Mammary epithelial cell (primary cell): ENCODE measurements at regions not wholly inside any gene's neighbourhood (a gene's known extent, or its start where the extent isn't known, plus 50 kb on each side); places are given as distances from the start of the nearest gene placed in this dataset.

Source experiments
- CTCF ChIP-seq, 2 donors: IDR thresholded peaks in 1 of 2; conservative IDR thresholded peaks in 1 of 2; 2 replicates each; pipeline ENCODE4 v1.5.1; 2011 to 2012; ENCODE audit warnings: inconsistent platforms in 2 of 2, low read length in 2 of 2, mild to moderate bottlenecking in 2 of 2, control low read depth in 1 of 2, low read depth in 1 of 2; ENCODE audit not compliant: insufficient read depth in 1 of 2; ENCODE audit errors: extremely low read depth in 1 of 2
- EZH2 ChIP-seq: IDR thresholded peaks from 2 replicates; pipeline ENCODE4 v1.6.1; 2012; ENCODE audit warnings: low read length, inconsistent platforms, borderline replicate concordance

GRCh38 chr6:169915769-169916550, 164.5 kb downstream of the ERMARD start:
- no peak for TF ChIP-seq CTCF (conservative IDR thresholded peaks at IDR 0.05 in 1 of 2, IDR thresholded peaks at IDR 0.05 in 1 of 2; ENCODE audit: extremely low read depth in 1 of 2, insufficient read depth in 1 of 2, low read depth in 1 of 2, low read length in 2 of 2)
- no peak for TF ChIP-seq EZH2
